GM21447 (cell line): ENCODE measurements at regions not wholly inside any gene's neighbourhood (a gene's known extent, or its start where the extent isn't known, plus 50 kb on each side); places are given as distances from the start of the nearest gene placed in this dataset.

Source experiments
- ATAC-seq: cut with Tn5 transposase; IDR thresholded peaks from one replicate; pipeline ENCODE4 v1.9.1; 2021; ENCODE audit not compliant: unreplicated experiment

DNA sequence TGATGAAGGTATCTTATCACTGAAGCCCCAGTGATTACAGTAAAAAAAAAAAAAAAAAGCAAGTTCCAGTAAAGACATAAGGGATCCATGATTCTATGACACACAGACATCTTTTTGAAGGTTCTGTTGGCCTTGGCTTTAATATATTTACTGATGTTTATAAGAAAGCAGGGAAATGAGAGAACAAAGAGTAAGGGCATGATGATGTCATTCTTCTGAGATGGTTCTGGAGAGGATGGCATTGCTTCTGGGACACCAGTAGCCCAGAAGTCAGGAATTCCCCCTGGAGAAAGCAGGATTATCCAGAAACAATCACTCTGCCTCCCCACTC lies 233.6 kb downstream of the FAM76B start:
- ATAC-seq = no peak

- no peak for ATAC-seq
Measured at GRCh38 chr11:95554911-95555310, 234.7 kb downstream of the FAM76B start.

DNA sequence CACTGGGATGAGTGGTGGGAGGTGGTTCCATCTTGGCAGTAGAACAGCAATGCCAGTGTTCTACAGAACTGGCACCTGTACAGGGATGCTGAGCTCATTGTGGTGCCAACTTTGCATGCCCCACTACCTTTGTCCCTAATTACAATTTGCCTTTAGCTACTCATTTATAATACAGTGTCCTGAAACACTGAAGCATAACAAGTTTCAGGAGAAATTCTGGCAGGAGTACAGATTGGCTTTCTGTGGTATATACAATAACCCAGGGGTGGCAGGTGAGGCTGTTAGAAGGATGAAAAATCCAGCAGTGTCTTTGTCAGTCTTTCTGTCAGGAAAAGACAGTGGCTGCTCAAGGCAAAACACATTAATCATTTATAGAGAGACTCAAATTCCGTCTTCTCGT lies 240.3 kb downstream of the FAM76B start:
- ATAC-seq = no peak

GRCh38 chr11:95548416-95548815 lies 241.2 kb downstream of the FAM76B start:
- ATAC-seq = no peak

GRCh38 chr11:95547976-95548375 lies 241.6 kb downstream of the FAM76B start:
- ATAC-seq = no peak

- no peak for ATAC-seq
Measured at GRCh38 chr11:95547186-95547585, 242.4 kb downstream of the FAM76B start.

GRCh38 chr11:95545116-95545875 lies 244.3 kb downstream of the FAM76B start:
- no peak for ATAC-seq

GRCh38 chr11:95544095-95544856 lies 245.3 kb downstream of the FAM76B start:
- ATAC-seq = no peak

DNA sequence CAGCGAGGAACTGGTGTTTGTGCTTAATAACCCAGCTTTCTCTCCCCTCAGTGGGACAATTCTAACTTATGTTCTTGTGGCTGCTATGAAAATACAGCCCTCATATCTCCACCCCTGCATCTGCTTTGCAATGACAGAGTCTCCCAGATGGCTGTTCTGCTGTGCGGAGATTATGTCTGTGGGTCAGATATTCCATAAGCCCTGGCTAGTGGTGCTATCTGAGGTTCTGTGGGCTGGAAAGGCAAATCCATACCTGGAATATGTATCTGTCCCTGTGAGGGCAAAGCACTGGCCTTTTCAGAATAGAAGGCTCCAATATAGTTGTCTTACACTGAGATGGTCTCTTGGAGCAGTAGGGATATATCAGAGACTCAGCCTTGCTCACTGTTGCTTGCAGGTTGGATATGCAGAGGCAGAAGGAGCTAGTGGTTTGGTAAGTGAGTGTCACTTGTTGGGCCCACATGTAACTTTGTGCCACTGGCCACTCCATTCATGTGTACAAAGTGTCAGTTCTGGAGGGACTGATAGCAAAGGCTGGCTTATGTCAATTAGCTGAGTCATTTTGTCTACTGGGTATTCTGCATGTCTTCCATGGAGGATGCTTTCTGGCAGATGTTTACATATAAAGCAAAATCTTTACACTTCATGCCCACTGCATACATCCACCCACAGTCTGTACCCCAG lies 246.6 kb downstream of the FAM76B start:
- ATAC-seq = no peak

DNA sequence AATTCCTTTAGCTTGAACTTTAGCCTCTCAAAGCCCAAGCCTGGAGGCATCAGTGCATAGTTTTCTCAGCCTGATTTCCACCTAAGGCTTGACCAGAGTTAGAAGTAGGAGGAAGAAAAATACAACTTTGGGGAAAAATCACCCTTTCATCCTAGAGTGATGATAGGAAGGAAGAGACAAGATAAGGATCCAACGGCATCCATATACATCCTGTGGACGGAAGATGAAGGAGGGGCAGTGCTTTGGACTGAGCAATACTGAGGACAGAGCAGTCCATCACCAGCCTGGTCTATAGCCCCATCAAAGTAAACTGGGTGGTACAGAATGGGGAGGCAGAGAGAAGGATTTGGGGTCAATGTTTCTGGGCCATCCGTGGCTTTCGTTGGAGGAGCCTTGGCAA lies 247.9 kb downstream of the FAM76B start:
- no peak for ATAC-seq

- ATAC-seq = no peak
Measured at GRCh38 chr11:95536047-95536690, 253.4 kb downstream of the FAM76B start.

- no peak for ATAC-seq
Measured at GRCh38 chr11:95534809-95535208, 254.8 kb downstream of the FAM76B start.

GRCh38 chr11:95534226-95534625 lies 255.4 kb downstream of the FAM76B start:
- ATAC-seq = no peak

GRCh38 chr11:95531116-95531515 lies 258.5 kb downstream of the FAM76B start:
- ATAC-seq = no peak

- ATAC-seq = no peak
Measured at GRCh38 chr11:95524314-95525036, 265.1 kb downstream of the FAM76B start.

- ATAC-seq = no peak
Measured at GRCh38 chr11:95522874-95523273, 266.7 kb downstream of the FAM76B start.

DNA sequence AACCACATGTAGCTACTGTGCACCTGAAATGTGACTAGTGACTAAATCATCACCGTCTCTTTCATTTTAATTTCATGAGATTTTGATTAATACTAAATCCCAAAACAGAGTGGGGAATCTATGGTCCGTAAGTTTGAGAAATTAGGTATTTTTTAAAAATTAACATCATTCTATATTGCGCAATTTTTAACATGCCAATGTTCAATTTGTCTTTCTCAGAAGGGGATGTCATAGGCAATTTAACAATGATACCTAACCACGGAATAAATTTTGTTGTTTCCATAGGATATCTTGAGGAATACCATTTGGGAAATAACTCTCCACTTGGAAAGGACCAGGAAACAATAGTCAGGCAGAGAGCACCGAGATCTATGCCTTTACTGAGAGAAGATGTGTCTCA lies 267.7 kb downstream of the FAM76B start:
- no peak for ATAC-seq

- no peak for ATAC-seq
Measured at GRCh38 chr11:95521133-95521542, 268.4 kb downstream of the FAM76B start.

DNA sequence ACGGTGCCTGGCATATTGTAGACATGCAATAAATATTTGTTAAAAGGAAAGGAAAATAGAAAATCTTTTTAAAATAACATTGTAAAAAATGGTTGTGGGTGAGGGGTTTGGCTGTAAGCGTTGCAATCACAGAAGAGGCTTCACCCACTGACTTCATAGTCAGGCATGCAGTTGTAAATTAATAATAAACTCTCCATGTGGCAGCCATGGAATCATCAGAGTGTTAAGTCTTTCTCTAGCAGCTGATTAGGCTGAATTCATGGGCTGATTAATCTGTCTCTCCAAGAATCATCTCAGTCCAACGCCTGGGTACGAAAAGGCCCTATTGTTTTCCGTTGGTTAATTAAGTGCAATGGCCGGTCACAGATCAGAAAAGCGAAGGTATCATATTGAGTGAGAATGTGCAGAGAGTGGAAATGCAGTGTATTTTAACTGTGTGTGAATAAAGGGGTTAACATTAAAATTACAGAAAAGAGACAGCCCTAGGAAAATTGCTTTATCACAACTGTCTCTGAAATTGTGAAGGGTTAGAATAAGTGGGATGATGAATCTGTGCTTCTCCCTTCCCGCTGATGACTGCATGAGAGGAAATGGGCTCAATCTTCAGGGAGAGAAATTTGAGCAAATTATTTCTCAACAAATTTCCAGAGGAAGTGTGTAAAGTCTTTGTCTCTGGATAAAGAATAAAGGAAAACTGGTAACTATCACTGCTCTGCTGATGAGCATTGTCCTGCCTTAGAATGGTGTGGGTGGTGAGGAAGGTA lies 269.0 kb downstream of the FAM76B start:
- no peak for ATAC-seq

DNA sequence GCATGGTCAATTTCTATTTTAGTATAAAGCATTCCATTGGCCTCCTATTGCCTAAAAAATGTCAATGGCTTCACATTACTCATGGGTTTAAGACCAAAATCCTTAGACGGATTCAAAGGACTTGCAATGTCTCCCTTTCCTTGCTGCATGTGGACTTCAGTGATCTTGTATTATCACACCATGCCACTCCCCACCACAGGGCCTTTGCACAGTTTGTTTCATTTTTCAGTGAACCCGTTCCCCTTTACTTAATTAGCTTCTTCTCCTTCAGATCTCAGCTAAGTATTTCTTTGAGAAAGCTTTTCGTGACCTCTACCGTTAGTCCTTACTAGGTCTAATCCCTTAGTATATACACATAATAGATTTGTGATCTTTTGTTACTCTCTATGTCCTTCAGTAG lies 269.7 kb downstream of the FAM76B start:
- ATAC-seq = no peak
